Caco-2 (cell line): ENCODE measurements at regions not wholly inside any gene's neighbourhood (a gene's known extent, or its start where the extent isn't known, plus 50 kb on each side); places are given as distances from the start of the nearest gene placed in this dataset.

ENCODE experiments used
- BruUV-seq: library from RNA; stranded (reverse); fragments of 400-500 nt; replicated peaks from 2 replicates; lab custom pipeline; 2021; lab: Mats Ljungman, UMichigan
- CTCF ChIA-PET: fragments of 300-600 bp; sonication (Branson Sonifier 250); formaldehyde crosslinking; loops from one replicate; lab custom pipeline; 2022; ENCODE audit warnings: antibody characterized with exemption; lab: Charles Lee
- POLR2A ChIA-PET: fragments of 300-600 bp; sonication (Branson Sonifier 250); formaldehyde crosslinking; loops from one replicate; lab custom pipeline; 2022; ENCODE audit warnings: antibody characterized with exemption; lab: Charles Lee
- DNase-seq, 2 experiments: peaks; one replicate each; pipeline versions ENCODE4 v3.0.0 to v3.0.0-alpha.2; 2020 to 2022
- H3K27me3 ChIP-seq: replicated peaks from 2 replicates; pipeline ENCODE4 v1.6.0; 2011; ENCODE audit warnings: low read length; ENCODE audit not compliant: control insufficient read depth, insufficient read depth
- H3K36me3 ChIP-seq: 2 replicates; pipeline ENCODE4 v1.5.1; 2011; ENCODE audit warnings: low read length; ENCODE audit not compliant: control insufficient read depth, insufficient read depth
- H3K4me1 ChIP-seq: fragments of 250-450 bp; sonication (Bioruptor Pico); 2 replicates; pipeline ENCODE4 v1.5.1; 2020; ENCODE audit warnings: mild to moderate bottlenecking
- H3K4me3 ChIP-seq: 2 replicates; pipeline ENCODE4 v1.5.1; 2011; ENCODE audit warnings: low read depth, mild to moderate bottlenecking, control low read depth, low read length
- H3K9me3 ChIP-seq: fragments of 250-450 bp; sonication (Bioruptor Pico); 2 replicates; pipeline ENCODE4 v1.5.1; 2020; ENCODE audit warnings: mild to moderate bottlenecking, moderate library complexity
- H3K27ac Mint-ChIP-seq: one replicate; pipeline ENCODE4 v1.8.0; 2022; ENCODE audit warnings: mixed read lengths; ENCODE audit not compliant: unreplicated experiment
- H3K27me3 Mint-ChIP-seq: one replicate; pipeline ENCODE4 v1.8.0; 2022; ENCODE audit warnings: mixed read lengths; ENCODE audit not compliant: insufficient read depth, unreplicated experiment
- H3K36me3 Mint-ChIP-seq: one replicate; pipeline ENCODE4 v1.8.0; 2022; ENCODE audit warnings: mild to moderate bottlenecking, mixed read lengths; ENCODE audit not compliant: insufficient read depth, unreplicated experiment
- H3K4me1 Mint-ChIP-seq: one replicate; pipeline ENCODE4 v1.8.0; 2022; ENCODE audit warnings: low read depth, mixed read lengths; ENCODE audit not compliant: unreplicated experiment
- H3K4me3 Mint-ChIP-seq: one replicate; pipeline ENCODE4 v1.8.0; 2022; ENCODE audit warnings: mild to moderate bottlenecking, moderate library complexity, mixed read lengths; ENCODE audit not compliant: unreplicated experiment
- H3K9me3 Mint-ChIP-seq: one replicate; pipeline ENCODE4 v1.8.0; 2022; ENCODE audit warnings: mixed read lengths; ENCODE audit not compliant: unreplicated experiment
- intact Hi-C: fragments of 100-400 bp; cut with micrococcal nuclease; formaldehyde crosslinking; loops from one replicate; pipeline ENCODE4 v1.10.0; 2022; ENCODE audit not compliant: unreplicated experiment
- TF ChIP-seq, protein P1 (sequence below), 2 experiments: fragments of 200-600 bp in 1 of 2; IDR thresholded peaks; 1 replicate in 1 of 2; 2 replicates in 1 of 2; pipeline versions ENCODE4 v1.5.1 to v1.8.0; 2011 to 2022; ENCODE audit warnings: antibody characterized with exemption in 1 of 2, control low read depth in 1 of 2, inconsistent platforms in 1 of 2, low read depth in 1 of 2, low read length in 1 of 2, mild to moderate bottlenecking in 1 of 2, moderate library complexity in 1 of 2; ENCODE audit not compliant: insufficient read depth in 1 of 2, severe bottlenecking in 1 of 2, unreplicated experiment in 1 of 2

- POLR2A ChIA-PET, result no interaction called here
- intact Hi-C loops, result no loop called here
- no peak for DNase-seq
- BruUV-seq, result no TSS peak
- Mint-ChIP-seq H3K4me3 (no peak overlapping the region), H3K27ac (no peak overlapping the region), H3K4me1 (no peaks in the 10 kb centered on the region), H3K36me3 (no peaks in the 10 kb centered on the region), H3K27me3 (peaks cover 3% of the 10 kb centered on the region), H3K9me3 (no peaks in the 10 kb centered on the region)
- CTCF ChIA-PET, result interaction anchor here (0.6 kb wide), 1 partner anchor 91 kb away, joined by 3 read pairs; no protein-coding TSS in a partner anchor
- no peaks in the 10 kb centered on the region for H3K4me1 ChIP-seq
- H3K4me3 ChIP-seq, result no peak overlapping the region
- H3K9me3 ChIP-seq, result no peaks in the 10 kb centered on the region
- TF ChIP-seq, protein P1, sequence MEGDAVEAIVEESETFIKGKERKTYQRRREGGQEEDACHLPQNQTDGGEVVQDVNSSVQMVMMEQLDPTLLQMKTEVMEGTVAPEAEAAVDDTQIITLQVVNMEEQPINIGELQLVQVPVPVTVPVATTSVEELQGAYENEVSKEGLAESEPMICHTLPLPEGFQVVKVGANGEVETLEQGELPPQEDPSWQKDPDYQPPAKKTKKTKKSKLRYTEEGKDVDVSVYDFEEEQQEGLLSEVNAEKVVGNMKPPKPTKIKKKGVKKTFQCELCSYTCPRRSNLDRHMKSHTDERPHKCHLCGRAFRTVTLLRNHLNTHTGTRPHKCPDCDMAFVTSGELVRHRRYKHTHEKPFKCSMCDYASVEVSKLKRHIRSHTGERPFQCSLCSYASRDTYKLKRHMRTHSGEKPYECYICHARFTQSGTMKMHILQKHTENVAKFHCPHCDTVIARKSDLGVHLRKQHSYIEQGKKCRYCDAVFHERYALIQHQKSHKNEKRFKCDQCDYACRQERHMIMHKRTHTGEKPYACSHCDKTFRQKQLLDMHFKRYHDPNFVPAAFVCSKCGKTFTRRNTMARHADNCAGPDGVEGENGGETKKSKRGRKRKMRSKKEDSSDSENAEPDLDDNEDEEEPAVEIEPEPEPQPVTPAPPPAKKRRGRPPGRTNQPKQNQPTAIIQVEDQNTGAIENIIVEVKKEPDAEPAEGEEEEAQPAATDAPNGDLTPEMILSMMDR (IDR thresholded peaks at IDR 0.05; ENCODE audit: insufficient read depth in 1 of 2, low read depth in 1 of 2, low read length in 1 of 2, severe bottlenecking in 1 of 2, unreplicated experiment in 1 of 2), result no peak
- H3K27me3 ChIP-seq, result no peaks in the 10 kb centered on the region
- H3K36me3 ChIP-seq, result no peaks in the 10 kb centered on the region
Observed at GRCh38 chr18:71075147-71075546, 786.3 kb downstream of the SOCS6 start.

GRCh38 chr18:71068338-71068737 lies 779.5 kb downstream of the SOCS6 start:
- H3K27me3 ChIP-seq, result no peaks in the 10 kb centered on the region
- Mint-ChIP-seq H3K27ac (no peak overlapping the region), H3K4me3 (no peak overlapping the region), H3K9me3 (no peaks in the 10 kb centered on the region), H3K4me1 (no peaks in the 10 kb centered on the region), H3K36me3 (no peaks in the 10 kb centered on the region), H3K27me3 (peaks cover 3% of the 10 kb centered on the region)
- CTCF ChIA-PET, result no interaction called here
- intact Hi-C loops, result no loop called here
- DNase-seq, result no peak
- no peaks in the 10 kb centered on the region for H3K9me3 ChIP-seq
- H3K4me1 ChIP-seq, result no peaks in the 10 kb centered on the region
- no TSS peak for BruUV-seq
- H3K36me3 ChIP-seq, result no peaks in the 10 kb centered on the region
- no peak overlapping the region for H3K4me3 ChIP-seq
- TF ChIP-seq, protein P1 (IDR thresholded peaks at IDR 0.05; ENCODE audit: insufficient read depth in 1 of 2, low read depth in 1 of 2, low read length in 1 of 2, severe bottlenecking in 1 of 2, unreplicated experiment in 1 of 2), result no peak
- POLR2A ChIA-PET, result no interaction called here

- intact Hi-C loops, result no loop called here
- no peaks in the 10 kb centered on the region for H3K4me1 ChIP-seq
- BruUV-seq, result no TSS peak
- Mint-ChIP-seq H3K4me1 (no peaks in the 10 kb centered on the region), H3K4me3 (no peak overlapping the region), H3K36me3 (no peaks in the 10 kb centered on the region), H3K9me3 (no peaks in the 10 kb centered on the region), H3K27ac (no peak overlapping the region), H3K27me3 (peaks cover 3% of the 10 kb centered on the region)
- no peaks in the 10 kb centered on the region for H3K36me3 ChIP-seq
- TF ChIP-seq, protein P1 (IDR thresholded peaks at IDR 0.05; ENCODE audit: insufficient read depth in 1 of 2, low read depth in 1 of 2, low read length in 1 of 2, severe bottlenecking in 1 of 2, unreplicated experiment in 1 of 2), result no peak
- POLR2A ChIA-PET, result no interaction called here
- H3K4me3 ChIP-seq, result no peak overlapping the region
- H3K9me3 ChIP-seq, result no peaks in the 10 kb centered on the region
- no peak for DNase-seq
- CTCF ChIA-PET, result no interaction called here
- H3K27me3 ChIP-seq, result no peaks in the 10 kb centered on the region
Observed at GRCh38 chr18:71049893-71050292, 761.0 kb downstream of the SOCS6 start.
